H1 (cell line): ENCODE measurements at regions not wholly inside any gene's neighbourhood (a gene's known extent, or its start where the extent isn't known, plus 50 kb on each side); places are given as distances from the start of the nearest gene placed in this dataset.

ENCODE experiments used
- CTCF ChIA-PET: fragments of 300-600 bp; sonication (Branson Sonifier 250); formaldehyde crosslinking; loops from one replicate; lab custom pipeline; 2021; ENCODE audit not compliant: partially characterized antibody; lab: Charles Lee
- POLR2A ChIA-PET: fragments of 300-600 bp; sonication (Branson Sonifier 250); formaldehyde crosslinking; loops from one replicate; lab custom pipeline; 2021; ENCODE audit warnings: inconsistent platforms; ENCODE audit not compliant: partially characterized antibody; lab: Charles Lee
- DNase-seq, 2 experiments: peaks; one replicate each; pipeline versions ENCODE4 v3.0.0 to v3.0.0-alpha.2; 2010 to 2022; ENCODE audit warnings: low spot score in 2 of 2, low read depth in 1 of 2, mixed read lengths in 1 of 2
- FAIRE-seq: peaks from 2 replicates; lab custom pipeline; 2011; peaks lifted over from hg19 to GRCh38; lab: Jason Lieb, UNC
- H2AFZ ChIP-seq: 2 replicates; pipeline ENCODE4 v1.8.1; 2012; ENCODE audit warnings: low read length, inconsistent platforms
- H2AK5ac ChIP-seq: 2 replicates; pipeline ENCODE4 v1.6.1; 2013; ENCODE audit warnings: low read depth, low read length
- H2BK120ac ChIP-seq: replicated peaks from 2 replicates; pipeline ENCODE3; 2013; ENCODE audit warnings: low read depth, low read length, inconsistent platforms
- H2BK12ac ChIP-seq: 2 replicates; pipeline ENCODE4 v1.6.1; 2013; ENCODE audit warnings: low read depth, low read length
- H2BK15ac ChIP-seq: 2 replicates; pipeline ENCODE4 v1.6.1; 2013; ENCODE audit warnings: low read length
- H2BK20ac ChIP-seq: 2 replicates; pipeline ENCODE4 v1.6.1; 2013; ENCODE audit warnings: low read length
- H2BK5ac ChIP-seq: 2 replicates; pipeline ENCODE4 v1.6.1; 2013; ENCODE audit warnings: low read depth, low read length
- H3K14ac ChIP-seq: 2 replicates; pipeline ENCODE4 v1.6.1; 2013; ENCODE audit warnings: inconsistent platforms; ENCODE audit not compliant: insufficient read length
- H3K18ac ChIP-seq: 2 replicates; pipeline ENCODE4 v1.6.1; 2013; ENCODE audit warnings: low read length; ENCODE audit errors: extremely low read depth
- H3K23ac ChIP-seq: 2 replicates; pipeline ENCODE4 v1.6.1; 2013; ENCODE audit warnings: inconsistent platforms; ENCODE audit not compliant: insufficient read length
- H3K23me2 ChIP-seq: 2 replicates; pipeline ENCODE4 v1.6.1; 2013; ENCODE audit warnings: low read depth, low read length
- H3K27ac ChIP-seq: 2 replicates; pipeline ENCODE4 v1.6.1; 2011; ENCODE audit warnings: low read depth, low read length, inconsistent platforms
- H3K27me3 ChIP-seq, 4 experiments: replicated peaks in 1 of 4; 1 replicate in 1 of 4; 2 replicates in 3 of 4; pipeline versions ENCODE4 v1.6.1 to v1.8.1; 2011 to 2013; ENCODE audit warnings: low read length in 3 of 4, mild to moderate bottlenecking in 3 of 4, inconsistent platforms in 2 of 4, mixed read lengths in 2 of 4, moderate library complexity in 1 of 4; ENCODE audit not compliant: control insufficient read depth in 3 of 4, insufficient read depth in 3 of 4; ENCODE audit errors: extremely low read depth in 1 of 4
- H3K36me3 ChIP-seq, 4 experiments: 2 replicates each; pipeline versions ENCODE4 v1.6.1 to v1.8.1; 2011 to 2013; ENCODE audit warnings: mild to moderate bottlenecking in 4 of 4, low read length in 3 of 4, moderate library complexity in 2 of 4, control low read depth in 1 of 4, inconsistent platforms in 1 of 4; ENCODE audit not compliant: insufficient read depth in 4 of 4, control insufficient read depth in 2 of 4
- H3K4ac ChIP-seq: replicated peaks from 2 replicates; pipeline ENCODE3; 2013; ENCODE audit warnings: low read length, low read depth, mixed read lengths, inconsistent platforms; ENCODE audit not compliant: insufficient read length
- H3K4me1 ChIP-seq, 4 experiments: replicated peaks in 1 of 4; 1 replicate in 1 of 4; 2 replicates in 3 of 4; pipeline versions ENCODE4 v1.6.1 to v1.8.1; 2011 to 2013; ENCODE audit warnings: low read length in 3 of 4, inconsistent platforms in 2 of 4, mixed read lengths in 1 of 4; ENCODE audit not compliant: insufficient read depth in 4 of 4, control insufficient read depth in 3 of 4
- H3K4me2 ChIP-seq, 2 experiments: 2 replicates each; pipeline versions ENCODE4 v1.6.1 to v1.8.1; 2011 to 2013; ENCODE audit warnings: low read depth in 2 of 2, low read length in 2 of 2, control low read depth in 1 of 2, inconsistent platforms in 1 of 2, mild to moderate bottlenecking in 1 of 2; ENCODE audit not compliant: insufficient read depth in 1 of 2
- H3K4me3 ChIP-seq, 4 experiments: fragments of 200-600, 300-600 bp in 1 of 4; sonication (generic), shearing (Covaris generic), sonication (Bioruptor Twin) in 1 of 4; 2 replicates each; pipeline versions ENCODE4 v1.5.1 to v1.8.1; 2011 to 2016; ENCODE audit warnings: low read length in 4 of 4, low read depth in 3 of 4, control low read depth in 2 of 4, inconsistent platforms in 2 of 4, mild to moderate bottlenecking in 2 of 4, mixed read lengths in 1 of 4, moderate library complexity in 1 of 4; ENCODE audit not compliant: insufficient read depth in 2 of 4; ENCODE audit errors: extremely low read depth in 1 of 4
- H3K56ac ChIP-seq: replicated peaks from 2 replicates; pipeline ENCODE3; 2013; ENCODE audit warnings: low read depth, mild to moderate bottlenecking, mixed read lengths, low read length, inconsistent platforms; ENCODE audit not compliant: insufficient read length
- H3K79me1 ChIP-seq: 2 replicates; pipeline ENCODE4 v1.6.1; 2013; ENCODE audit warnings: low read depth, low read length, control low read depth
- H3K79me2 ChIP-seq, 2 experiments: 2 replicates each; pipeline versions ENCODE4 v1.6.1 to v1.8.1; 2012 to 2013; ENCODE audit warnings: low read length in 2 of 2, mild to moderate bottlenecking in 2 of 2, inconsistent platforms in 1 of 2; ENCODE audit not compliant: insufficient read depth in 2 of 2, control insufficient read depth in 1 of 2
- H3K9ac ChIP-seq, 4 experiments: replicated peaks in 1 of 4; 1 replicate in 1 of 4; 2 replicates in 3 of 4; pipeline versions ENCODE4 v1.6.1 to v1.8.1; 2011 to 2013; ENCODE audit warnings: low read depth in 3 of 4, low read length in 3 of 4, control low read depth in 2 of 4, mild to moderate bottlenecking in 2 of 4, moderate library complexity in 2 of 4, inconsistent platforms in 1 of 4; ENCODE audit errors: extremely low read depth in 1 of 4
- H3K9me3 ChIP-seq, 2 experiments: 2 replicates each; pipeline versions ENCODE4 v1.6.1 to v1.8.1; 2012 to 2013; ENCODE audit warnings: mild to moderate bottlenecking in 2 of 2, moderate library complexity in 2 of 2, control low read depth in 1 of 2, inconsistent platforms in 1 of 2, low read depth in 1 of 2, low read length in 1 of 2, mixed read lengths in 1 of 2; ENCODE audit not compliant: insufficient read depth in 2 of 2
- H4K20me1 ChIP-seq, 2 experiments: replicated peaks in 1 of 2; 2 replicates each; pipeline versions ENCODE3 to v1.8.1; 2011 to 2013; ENCODE audit warnings: inconsistent platforms in 2 of 2, low read length in 2 of 2, mild to moderate bottlenecking in 1 of 2; ENCODE audit not compliant: insufficient read depth in 2 of 2, control insufficient read depth in 1 of 2
- H4K5ac ChIP-seq: 2 replicates; pipeline ENCODE4 v1.6.1; 2013; ENCODE audit warnings: low read length, low read depth, mixed read lengths, inconsistent platforms; ENCODE audit not compliant: insufficient read length
- H4K8ac ChIP-seq: 2 replicates; pipeline ENCODE4 v1.8.0; 2013; ENCODE audit warnings: mild to moderate bottlenecking, moderate library complexity, low read length, inconsistent platforms; ENCODE audit not compliant: insufficient read depth; ENCODE audit errors: extremely low read depth
- H4K91ac ChIP-seq: replicated peaks from 2 replicates; pipeline ENCODE3; 2013; ENCODE audit warnings: low read length, mixed read lengths, inconsistent platforms; ENCODE audit not compliant: insufficient read length
- ASH2L ChIP-seq: fragments of 200-600, 300-600 bp; sonication (generic); IDR thresholded peaks from one replicate; pipeline ENCODE4 v1.7.1; 2017; ENCODE audit warnings: low read length
- CBX5 ChIP-seq: fragments of 300-800, 300-1000 bp; sonication (generic); IDR thresholded peaks from 2 replicates; pipeline ENCODE4 v1.7.1; 2016; ENCODE audit warnings: antibody characterized with exemption, low read length, low read depth
- JUND ChIP-seq: IDR thresholded peaks from 2 replicates; pipeline ENCODE4 v1.6.1; 2011; ENCODE audit warnings: mild to moderate bottlenecking, improper control_type of control experiment, low read length
- NRF1 ChIP-seq: IDR thresholded peaks from 2 replicates; pipeline ENCODE4 v1.6.1; 2011; ENCODE audit warnings: mild to moderate bottlenecking, low read depth, low read length, improper control_type of control experiment
- RNF2 ChIP-seq: fragments of 200-900, 300-1000 bp; sonication (generic); IDR thresholded peaks from 2 replicates; pipeline ENCODE4 v1.7.1; 2016; ENCODE audit warnings: borderline replicate concordance, low read depth, mild to moderate bottlenecking, antibody characterized with exemption, low read length; ENCODE audit not compliant: poor library complexity, severe bottlenecking; ENCODE audit errors: missing control alignments
- SUZ12 ChIP-seq: fragments of 200-600 bp; sonication (generic); IDR thresholded peaks from 2 replicates; pipeline ENCODE4 v1.6.1; 2012; ENCODE audit warnings: mild to moderate bottlenecking, inconsistent platforms, low read length, moderate library complexity, mixed read lengths
- TAF7 ChIP-seq: optimal IDR thresholded peaks from 2 replicates; pipeline ENCODE3; 2011; ENCODE audit warnings: low read depth, mild to moderate bottlenecking, inconsistent platforms, low read length, moderate library complexity, borderline replicate concordance
- ZNF274 ChIP-seq: IDR thresholded peaks from 2 replicates; pipeline ENCODE4 v1.7.0; 2012; ENCODE audit warnings: low read length, borderline replicate concordance; ENCODE audit errors: extremely low read depth
- WGBS, 2 experiments: shearing (Covaris generic) in 1 of 2; methylation state at CpG; one replicate each; pipeline versions ENCODE4 v1.1.6 to v1.1.7; 2013 to 2015; ENCODE audit warnings: low lambda C conversion rate in 2 of 2, mixed read lengths in 2 of 2, inconsistent platforms in 1 of 2, low coverage in 1 of 2, missing lambda C conversion rate in 1 of 2; ENCODE audit not compliant: insufficient replicate concordance in 2 of 2, insufficient coverage in 1 of 2, insufficient read length in 1 of 2; ENCODE audit errors: extremely low coverage in 1 of 2, missing lambda C conversion rate in 1 of 2; 5-methylcytosine and 5-hydroxymethylcytosine counted together
- TF ChIP-seq, protein P1 (sequence below): IDR thresholded peaks from 2 replicates; pipeline ENCODE4 v1.6.1; 2012; ENCODE audit warnings: low read length, inconsistent platforms

DNA sequence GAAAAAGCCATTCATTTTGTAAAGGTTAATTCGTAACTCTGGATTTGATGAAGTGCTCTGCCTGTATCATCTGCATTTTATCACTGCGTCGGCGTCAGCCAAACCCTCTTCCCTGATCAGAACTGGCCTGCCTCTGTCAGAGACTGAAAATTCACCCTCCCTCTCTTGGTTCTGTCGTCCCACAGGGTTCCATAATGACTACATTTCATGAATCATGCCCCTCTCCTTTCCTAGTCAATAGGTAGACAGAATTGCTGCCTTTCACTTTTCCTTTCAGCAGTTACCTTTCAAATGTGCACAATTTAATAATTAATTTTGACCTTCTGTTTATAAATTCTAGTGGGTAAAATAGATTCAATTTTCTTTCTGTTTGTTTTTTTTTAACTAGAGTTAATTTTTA is 423.4 kb downstream of the RFC3 start:
- Histone ChIP-seq H3K4me2 (no peak overlapping the region), H4K91ac (no peak overlapping the region), H2AFZ (no peak overlapping the region), H3K23ac (no peak overlapping the region), H3K56ac (no peak overlapping the region), H4K5ac (no peak overlapping the region), H3K79me2 (no peaks in the 10 kb centered on the region), H3K27me3 (no peaks in the 10 kb centered on the region), H3K27ac (no peak overlapping the region), H3K36me3 (no peaks in the 10 kb centered on the region), H3K4ac (no peak overlapping the region), H3K4me1 (no peaks in the 10 kb centered on the region), H2BK5ac (no peak overlapping the region), H3K9me3 (peaks cover 2 to 5% of the 10 kb centered on the region in 2 experiments; a peak in 1 of 4 replicates), H2BK15ac (no peak overlapping the region), H3K9ac (no peak overlapping the region), H2BK20ac (no peak overlapping the region), H2BK120ac (no peak overlapping the region), H4K8ac (no peak overlapping the region), H3K4me3 (no peak overlapping the region), H3K23me2 (no peaks in the 10 kb centered on the region), H4K20me1 (no peaks in the 10 kb centered on the region), H2AK5ac (no peak overlapping the region), H3K79me1 (no peaks in the 10 kb centered on the region), H3K14ac (no peak overlapping the region), H3K18ac (no peak overlapping the region), H2BK12ac (no peak overlapping the region)
- WGBS, 2 experiments = 91% methylated on average over 5 of the region's 5 CpGs; no CpG with 5 or more reads in 1 of the 2 experiments
- no peak for TF ChIP-seq NRF1
- TF ChIP-seq CBX5 = no peak
- no peak for TF ChIP-seq ZNF274
- TF ChIP-seq, protein P1, sequence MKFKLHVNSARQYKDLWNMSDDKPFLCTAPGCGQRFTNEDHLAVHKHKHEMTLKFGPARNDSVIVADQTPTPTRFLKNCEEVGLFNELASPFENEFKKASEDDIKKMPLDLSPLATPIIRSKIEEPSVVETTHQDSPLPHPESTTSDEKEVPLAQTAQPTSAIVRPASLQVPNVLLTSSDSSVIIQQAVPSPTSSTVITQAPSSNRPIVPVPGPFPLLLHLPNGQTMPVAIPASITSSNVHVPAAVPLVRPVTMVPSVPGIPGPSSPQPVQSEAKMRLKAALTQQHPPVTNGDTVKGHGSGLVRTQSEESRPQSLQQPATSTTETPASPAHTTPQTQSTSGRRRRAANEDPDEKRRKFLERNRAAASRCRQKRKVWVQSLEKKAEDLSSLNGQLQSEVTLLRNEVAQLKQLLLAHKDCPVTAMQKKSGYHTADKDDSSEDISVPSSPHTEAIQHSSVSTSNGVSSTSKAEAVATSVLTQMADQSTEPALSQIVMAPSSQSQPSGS = no peak
- no peak for TF ChIP-seq RNF2
- no peak for TF ChIP-seq SUZ12
- TF ChIP-seq ASH2L = no peak
- no peak for TF ChIP-seq TAF7
- TF ChIP-seq JUND = no peak
- ChIA-PET POLR2A (no interaction called here), CTCF (no interaction called here)
- DNase-seq (no peak), FAIRE-seq (no peak)
